GM21529 (cell line): ENCODE measurements at regions not wholly inside any gene's neighbourhood (a gene's known extent, or its start where the extent isn't known, plus 50 kb on each side); places are given as distances from the start of the nearest gene placed in this dataset.
"Not testable (repeated sequence)": the region's sequence is repeated elsewhere in the genome, so short reads cannot be mapped to it uniquely, and the experiment has no call there.

Experiments
- ATAC-seq: cut with Tn5 transposase; IDR thresholded peaks from one replicate; pipeline ENCODE4 v1.9.1; 2021; ENCODE audit not compliant: unreplicated experiment

DNA sequence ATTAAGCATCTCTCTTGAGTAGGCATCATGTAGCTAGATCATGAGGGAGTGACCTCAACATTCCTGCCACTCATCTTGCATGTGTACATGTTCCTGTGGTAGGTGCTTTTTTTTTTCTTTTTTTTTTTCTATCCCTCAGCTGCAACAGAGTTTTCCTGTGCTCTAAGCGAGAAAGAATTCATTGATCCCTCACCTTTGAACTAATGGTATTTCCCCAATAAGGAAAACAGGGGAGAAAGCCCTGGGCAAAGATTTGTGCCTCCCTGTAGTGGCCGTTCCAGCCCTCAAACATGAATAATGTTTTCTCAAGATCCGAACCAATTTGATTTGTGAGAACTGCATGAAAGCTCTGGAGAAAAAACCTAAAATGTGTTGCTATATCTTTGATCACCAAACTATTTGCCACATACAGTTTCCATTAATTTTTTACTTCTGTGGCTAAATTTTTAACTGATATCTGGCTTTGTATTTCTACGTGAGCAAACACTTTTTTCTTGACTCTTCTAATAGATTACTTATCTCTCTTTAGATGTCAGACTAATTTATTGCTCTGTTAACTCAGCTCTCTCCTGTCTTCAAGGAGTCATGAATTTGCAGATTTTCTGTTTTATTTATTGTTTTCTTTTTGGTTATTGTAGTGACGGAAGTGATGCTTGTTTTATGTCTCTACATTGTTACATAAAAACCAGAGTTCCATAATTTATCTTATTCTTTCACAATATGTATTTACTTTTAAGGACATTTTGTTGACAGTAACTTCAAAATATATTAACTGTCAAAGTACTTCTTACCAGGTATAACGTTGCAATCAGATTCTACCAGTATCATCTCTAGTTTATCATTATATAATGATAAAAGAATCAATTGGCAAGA is 1396.5 kb downstream of the OTOL1 start:
- ATAC-seq = no peak

GRCh38 chr3:162897291-162897690 is 1400.7 kb downstream of the OTOL1 start:
- no peak for ATAC-seq

GRCh38 chr3:162932503-162932902 is 1435.9 kb downstream of the OTOL1 start:
- no peak for ATAC-seq

GRCh38 chr3:162933656-162934055 is 1437.0 kb downstream of the OTOL1 start:
- ATAC-seq = no peak

DNA sequence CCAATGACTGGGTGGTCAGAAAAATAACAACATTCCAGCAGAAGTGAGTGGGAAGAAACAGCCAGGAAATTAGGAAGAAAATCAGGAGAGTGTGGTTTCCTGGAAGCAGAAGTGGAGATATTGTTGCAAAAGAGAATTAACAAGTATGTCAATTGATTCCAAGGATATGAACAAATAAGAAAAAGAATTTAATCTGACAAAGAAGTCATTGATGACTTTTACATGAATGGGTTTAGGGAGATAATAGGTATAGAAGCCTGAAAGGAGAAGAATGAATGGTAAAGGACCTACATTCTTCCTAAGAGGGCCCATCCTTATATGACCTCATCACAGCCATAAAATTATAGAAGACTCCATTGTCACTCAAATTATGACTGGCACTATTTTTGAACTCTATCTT is 1440.1 kb downstream of the OTOL1 start:
- no peak for ATAC-seq

- no peak for ATAC-seq
These were observed 1441.5 kb downstream of the OTOL1 start for GRCh38 chr3:162938083-162938482.

DNA sequence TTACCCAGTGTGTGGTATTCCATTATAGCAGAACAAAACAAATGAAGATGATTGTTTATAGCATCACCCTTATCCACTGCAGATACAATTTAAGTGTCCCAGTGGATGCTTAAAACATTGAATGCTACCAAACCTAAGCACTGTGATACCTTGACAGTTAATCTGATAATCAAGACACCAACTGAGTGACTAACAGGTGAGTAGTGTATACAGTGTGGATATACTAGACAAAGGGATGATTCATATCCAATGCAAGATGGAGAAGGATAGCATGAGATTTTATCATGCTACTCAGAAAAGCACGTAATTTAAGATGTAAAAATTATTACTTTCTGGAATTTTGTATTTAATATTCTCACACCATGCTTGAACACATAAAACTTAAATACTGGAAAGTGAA is 1449.0 kb downstream of the OTOL1 start:
- ATAC-seq = no peak

DNA sequence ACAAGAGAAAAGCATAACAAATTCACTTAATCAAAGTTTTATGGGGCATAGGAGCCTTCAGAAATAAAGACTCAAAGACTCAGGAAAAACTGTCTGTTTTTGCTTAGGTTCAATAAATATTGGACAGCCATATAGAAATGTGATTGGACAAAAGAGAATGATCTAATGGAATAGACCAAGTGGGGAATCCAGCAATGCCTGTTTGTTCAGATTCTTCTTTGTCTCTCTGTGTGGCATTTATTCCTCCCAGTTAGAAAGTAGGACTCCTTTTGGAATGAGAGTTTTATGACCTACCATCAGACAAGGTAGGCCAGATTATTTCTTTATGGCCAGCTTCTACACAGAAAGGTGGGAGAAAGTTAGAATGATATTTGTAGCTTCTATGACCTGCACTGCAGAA is 1460.1 kb downstream of the OTOL1 start:
- ATAC-seq = no peak

DNA sequence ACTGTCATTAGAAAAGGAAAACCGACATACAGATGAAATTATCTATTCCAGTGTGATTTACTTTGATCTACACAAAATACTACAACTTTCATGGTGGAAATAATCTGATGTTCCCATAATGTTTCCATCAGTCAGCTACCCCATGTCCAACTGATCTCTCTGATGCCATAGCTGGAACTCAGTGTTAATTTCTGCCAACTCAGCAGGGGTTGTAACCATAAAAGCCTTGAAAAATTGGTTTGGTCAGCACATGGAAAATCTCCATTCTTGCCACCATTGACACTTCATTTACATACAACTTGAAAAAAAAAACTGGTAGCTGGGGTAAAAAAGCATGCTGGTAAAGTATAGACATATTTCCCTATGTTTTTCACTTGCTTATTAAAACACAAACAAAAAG is 1463.7 kb downstream of the OTOL1 start:
- ATAC-seq = no peak

- ATAC-seq = no peak
These were observed 1473.7 kb downstream of the OTOL1 start for GRCh38 chr3:162970292-162970691.

DNA sequence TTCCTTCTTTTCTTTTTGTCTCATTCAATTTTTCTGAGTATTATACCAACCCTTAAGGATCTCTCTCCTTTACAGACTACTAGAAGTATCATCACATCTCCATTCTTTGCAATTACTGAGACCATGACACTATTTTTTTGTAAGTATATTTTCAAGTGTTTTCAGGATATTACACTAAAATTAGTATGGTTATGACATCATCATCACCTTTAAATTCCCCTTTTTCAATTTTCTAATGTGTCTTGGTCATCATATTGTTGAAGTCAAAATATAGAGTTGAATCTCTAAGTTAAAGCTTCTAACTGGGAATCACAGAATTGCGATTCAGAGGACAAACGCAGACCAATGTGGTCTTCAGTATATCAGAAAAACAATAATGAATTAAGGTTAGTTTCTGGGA is 1475.1 kb downstream of the OTOL1 start:
- no peak for ATAC-seq

- no peak for ATAC-seq
These were observed 1476.9 kb downstream of the OTOL1 start for GRCh38 chr3:162973428-162973917.

GRCh38 chr3:162978136-162978535 is 1481.5 kb downstream of the OTOL1 start:
- ATAC-seq = no peak

- ATAC-seq = no peak
These were observed 1488.1 kb downstream of the OTOL1 start for GRCh38 chr3:162984746-162985145.

DNA sequence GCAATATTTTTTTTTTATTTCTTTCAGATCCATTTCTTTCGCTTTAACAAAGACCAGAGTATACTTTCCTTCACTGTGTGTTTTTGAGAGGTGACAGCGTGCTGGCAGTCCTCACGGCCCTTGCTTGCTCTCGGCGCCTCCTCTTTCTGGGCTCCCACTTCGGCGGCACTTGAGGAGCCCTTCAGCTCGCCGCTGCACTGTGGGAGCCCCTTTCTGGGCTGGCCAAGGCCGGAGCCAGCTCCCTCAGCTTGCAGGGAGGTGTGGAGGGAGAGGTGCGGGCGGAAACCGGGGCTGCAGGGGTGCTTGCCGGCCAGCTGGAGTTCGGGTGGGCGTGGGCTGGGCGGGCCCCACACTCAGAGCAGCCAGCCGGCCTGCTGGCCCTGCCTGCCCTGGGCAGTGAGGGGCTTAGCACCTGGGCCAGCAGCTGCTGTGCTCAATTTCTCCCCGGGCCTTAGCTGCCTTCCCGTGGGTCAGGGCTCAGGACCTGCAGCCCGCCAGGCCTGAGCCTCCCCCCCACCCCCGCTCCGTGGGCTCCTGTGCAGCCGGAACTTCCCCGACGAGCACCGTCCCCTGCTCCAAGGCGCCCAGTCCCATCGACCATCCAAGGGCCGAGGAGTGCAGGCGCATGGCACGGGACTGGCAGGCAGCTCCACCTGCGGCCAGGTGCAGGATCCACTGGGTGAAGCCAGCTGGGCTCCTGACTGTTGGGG is 1490.6 kb downstream of the OTOL1 start:
- not testable (repeated sequence) for ATAC-seq

- no peak for ATAC-seq
These were observed 1496.1 kb downstream of the OTOL1 start for GRCh38 chr3:162992741-162993140.

GRCh38 chr3:162994165-162994564 is 1497.6 kb downstream of the OTOL1 start:
- no peak for ATAC-seq

DNA sequence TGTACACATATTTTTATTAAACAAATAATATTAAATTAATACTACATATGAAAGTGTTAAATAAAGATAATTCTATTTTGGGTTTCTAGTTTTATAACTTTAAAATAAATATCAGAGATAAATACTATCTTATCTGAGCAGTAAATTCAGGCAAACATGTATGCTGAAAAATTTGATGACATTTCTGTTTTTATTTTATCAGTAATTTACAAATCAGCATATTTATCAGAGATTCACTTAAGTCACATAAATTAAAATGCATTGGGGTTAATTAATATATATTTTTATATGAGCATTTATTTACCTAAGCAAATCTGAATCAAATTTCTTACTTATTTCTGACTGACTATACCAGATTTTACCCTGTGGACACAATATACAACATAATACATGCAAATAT is 1499.8 kb downstream of the OTOL1 start:
- no peak for ATAC-seq

DNA sequence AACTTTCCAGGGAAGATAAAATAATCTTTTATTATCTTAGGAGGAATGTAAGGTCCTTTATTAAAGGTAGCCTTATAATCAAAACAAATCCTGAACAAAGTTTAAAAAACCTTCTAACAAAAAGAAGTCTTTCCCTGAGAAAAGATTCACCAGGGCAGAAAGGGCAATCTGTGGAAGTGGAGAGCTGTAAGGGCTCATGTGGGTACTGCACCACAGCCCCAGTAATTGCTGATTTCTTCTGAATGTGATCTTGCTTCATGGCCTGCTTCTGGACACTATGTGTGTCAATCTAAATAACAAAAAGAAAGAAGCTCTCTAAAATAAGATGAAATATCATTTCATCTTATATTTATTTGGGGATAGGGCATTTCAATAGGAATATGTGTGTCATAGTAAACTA is 1501.6 kb downstream of the OTOL1 start:
- ATAC-seq = no peak

GRCh38 chr3:163011596-163011995 is 1515.0 kb downstream of the OTOL1 start:
- no peak for ATAC-seq

GRCh38 chr3:163016251-163016650 is 1519.6 kb downstream of the OTOL1 start:
- ATAC-seq = no peak

- ATAC-seq = no peak
These were observed 1521.5 kb downstream of the OTOL1 start for GRCh38 chr3:163018067-163018466.
